H9 (cell line): ENCODE measurements at regions not wholly inside any gene's neighbourhood (a gene's known extent, or its start where the extent isn't known, plus 50 kb on each side); places are given as distances from the start of the nearest gene placed in this dataset.

ENCODE experiments used
- DNase-seq: peaks from one replicate; pipeline ENCODE4 v3.0.0-alpha.2; 2017
- H2AFZ ChIP-seq: one replicate; pipeline ENCODE4 v1.6.1; 2013; ENCODE audit warnings: mild to moderate bottlenecking, low read length, control low read depth, moderate library complexity
- H2AK5ac ChIP-seq: 2 replicates; pipeline ENCODE4 v1.6.1; 2013; ENCODE audit warnings: low read length, control low read depth, mixed read lengths; ENCODE audit not compliant: insufficient read length
- H2BK120ac ChIP-seq: one replicate; pipeline ENCODE4 v1.6.1; 2013; ENCODE audit warnings: low read depth, mild to moderate bottlenecking, low read length, control low read depth, inconsistent platforms; ENCODE audit not compliant: poor library complexity, severe bottlenecking
- H2BK12ac ChIP-seq: 2 replicates; pipeline ENCODE4 v1.6.1; 2013; ENCODE audit warnings: low read length, control low read depth, mixed read lengths, low read depth; ENCODE audit not compliant: insufficient read length
- H2BK15ac ChIP-seq: 2 replicates; pipeline ENCODE4 v1.6.1; 2013; ENCODE audit warnings: low read depth, low read length, control low read depth
- H2BK20ac ChIP-seq: one replicate; pipeline ENCODE4 v1.6.1; 2013; ENCODE audit warnings: low read depth, mild to moderate bottlenecking, low read length, control low read depth, inconsistent platforms; ENCODE audit not compliant: poor library complexity, severe bottlenecking
- H2BK5ac ChIP-seq: 2 replicates; pipeline ENCODE4 v1.6.1; 2013; ENCODE audit warnings: low read length, control low read depth, mixed read lengths; ENCODE audit not compliant: insufficient read length
- H3K14ac ChIP-seq: 2 replicates; pipeline ENCODE4 v1.6.1; 2013; ENCODE audit warnings: low read length, control low read depth; ENCODE audit not compliant: insufficient read depth
- H3K18ac ChIP-seq: 2 replicates; pipeline ENCODE4 v1.6.1; 2013; ENCODE audit warnings: low read depth, mild to moderate bottlenecking, mixed read lengths, low read length, control low read depth; ENCODE audit not compliant: insufficient read length
- H3K23ac ChIP-seq: 2 replicates; pipeline ENCODE4 v1.6.1; 2013; ENCODE audit warnings: low read length, control low read depth, mixed read lengths, low read depth; ENCODE audit not compliant: insufficient read length
- H3K23me2 ChIP-seq: 2 replicates; pipeline ENCODE4 v1.6.1; 2013; ENCODE audit warnings: low read depth, mild to moderate bottlenecking, mixed read lengths, low read length, control low read depth; ENCODE audit not compliant: insufficient read length, poor library complexity, severe bottlenecking
- H3K27ac ChIP-seq: 2 replicates; pipeline ENCODE4 v1.5.1; 2013; ENCODE audit warnings: low read length, control low read depth, mixed read lengths, low read depth; ENCODE audit not compliant: insufficient read length
- H3K27me3 ChIP-seq: 2 replicates; pipeline ENCODE4 v1.6.1; 2013; ENCODE audit warnings: low read length, control low read depth, inconsistent platforms; ENCODE audit not compliant: insufficient read depth
- H3K4ac ChIP-seq: 2 replicates; pipeline ENCODE4 v1.6.1; 2013; ENCODE audit warnings: low read depth, mild to moderate bottlenecking, control low read depth, inconsistent platforms, low read length, moderate library complexity
- H3K4me1 ChIP-seq: 2 replicates; pipeline ENCODE4 v1.6.1; 2013; ENCODE audit warnings: low read length, control low read depth, inconsistent platforms; ENCODE audit not compliant: insufficient read depth
- H3K4me2 ChIP-seq: 2 replicates; pipeline ENCODE4 v1.6.1; 2013; ENCODE audit warnings: low read length, control low read depth, mixed read lengths; ENCODE audit not compliant: insufficient read length, insufficient read depth
- H3K56ac ChIP-seq: 2 replicates; pipeline ENCODE4 v1.6.1; 2013; ENCODE audit warnings: low read depth, mild to moderate bottlenecking, mixed read lengths, low read length, control low read depth; ENCODE audit not compliant: insufficient read length
- H3K79me1 ChIP-seq: 2 replicates; pipeline ENCODE4 v1.6.1; 2013; ENCODE audit warnings: low read depth, mild to moderate bottlenecking, moderate library complexity, low read length, control low read depth, inconsistent platforms; ENCODE audit not compliant: insufficient read depth, poor library complexity, severe bottlenecking
- H3K79me2 ChIP-seq: 2 replicates; pipeline ENCODE4 v1.6.1; 2013; ENCODE audit warnings: low read length, control low read depth, inconsistent platforms; ENCODE audit not compliant: insufficient read depth
- H3K9ac ChIP-seq: 2 replicates; pipeline ENCODE4 v1.6.1; 2013; ENCODE audit warnings: low read length, control low read depth, mixed read lengths; ENCODE audit not compliant: insufficient read length; ENCODE audit errors: extremely low read depth
- H3K9me3 ChIP-seq: one replicate; pipeline ENCODE4 v1.6.1; 2013; ENCODE audit warnings: low read depth, low read length, inconsistent platforms; ENCODE audit not compliant: control insufficient read depth
- H3T11ph ChIP-seq: one replicate; pipeline ENCODE4 v1.6.1; 2013; ENCODE audit warnings: mild to moderate bottlenecking, low read length, control low read depth, inconsistent platforms
- H4K20me1 ChIP-seq: one replicate; pipeline ENCODE4 v1.6.1; 2013; ENCODE audit not compliant: control insufficient read depth, insufficient read length, insufficient read depth
- H4K5ac ChIP-seq: 2 replicates; pipeline ENCODE4 v1.6.1; 2013; ENCODE audit warnings: low read depth, mild to moderate bottlenecking, mixed read lengths, low read length, control low read depth; ENCODE audit not compliant: insufficient read length
- H4K8ac ChIP-seq: replicated peaks from 2 replicates; pipeline ENCODE4 v1.6.1; 2013; ENCODE audit warnings: low read length, control low read depth, mixed read lengths, low read depth; ENCODE audit not compliant: insufficient read length
- H4K91ac ChIP-seq: 2 replicates; pipeline ENCODE4 v1.6.1; 2013; ENCODE audit warnings: low read depth, mild to moderate bottlenecking, moderate library complexity, mixed read lengths, low read length, control low read depth; ENCODE audit not compliant: insufficient read length
- H3K27ac Mint-ChIP-seq, 3 experiments: 2 replicates in 2 of 3; 3 replicates in 1 of 3; pipeline ENCODE4 v1.8.0; 2020 to 2021; ENCODE audit warnings: mixed read lengths in 3 of 3, mild to moderate bottlenecking in 1 of 3, moderate library complexity in 1 of 3
- H3K27me3 Mint-ChIP-seq: 2 replicates; pipeline ENCODE4 v1.8.0; 2021; ENCODE audit warnings: low read depth, mild to moderate bottlenecking, moderate library complexity, mixed read lengths
- H3K36me3 Mint-ChIP-seq, 3 experiments: 2 replicates in 2 of 3; 3 replicates in 1 of 3; pipeline ENCODE4 v1.8.0; 2020 to 2021; ENCODE audit warnings: low read depth in 3 of 3, mixed read lengths in 3 of 3; ENCODE audit not compliant: insufficient read depth in 1 of 3
- H3K4me1 Mint-ChIP-seq, 2 experiments: 2 replicates each; pipeline ENCODE4 v1.8.0; 2020; ENCODE audit warnings: mixed read lengths in 2 of 2
- H3K4me3 Mint-ChIP-seq, 2 experiments: 2 replicates in 1 of 2; 3 replicates in 1 of 2; pipeline ENCODE4 v1.8.0; 2020 to 2021; ENCODE audit warnings: mild to moderate bottlenecking in 2 of 2, mixed read lengths in 2 of 2, moderate library complexity in 1 of 2
- H3K9me3 Mint-ChIP-seq, 2 experiments: 2 replicates in 1 of 2; 3 replicates in 1 of 2; pipeline ENCODE4 v1.8.0; 2020; ENCODE audit warnings: mild to moderate bottlenecking in 2 of 2, mixed read lengths in 2 of 2, moderate library complexity in 1 of 2
- whole genome bisulfite sequencing: extraction: QIAGEN DNeasy Blood & Tissue Kit; methylation state at CpG from one replicate; pipeline ENCODE4 v1.1.7; 2013; ENCODE audit warnings: missing lambda C conversion rate, low lambda C conversion rate, mixed read lengths; ENCODE audit not compliant: insufficient read length; ENCODE audit errors: extremely low coverage; 5-methylcytosine and 5-hydroxymethylcytosine counted together
- TF ChIP-seq, protein P1 (sequence below): fragments of 200-600 bp; sonication (generic); conservative IDR thresholded peaks from 3 replicates; pipeline ENCODE4 v1.8.0; 2021; ENCODE audit warnings: antibody characterized with exemption, mild to moderate bottlenecking

GRCh38 chr1:208479435-208479834, 235.3 kb upstream of the PLXNA2 start:
- Mint-ChIP-seq H3K36me3 (no peaks in the 10 kb centered on the region), H3K9me3 (no peaks in the 10 kb centered on the region), H3K27me3 (no peaks in the 10 kb centered on the region; the same call in 1 of the 2 replicates), H3K4me3 (no peak overlapping the region), H3K4me1 (peaks cover 11 to 16% of the 10 kb centered on the region in 2 experiments), H3K27ac (no peak overlapping the region)
- H2BK15ac ChIP-seq = no peak overlapping the region
- H3K4me1 ChIP-seq = no peaks in the 10 kb centered on the region; the same call in 1 of the 2 replicates
- H2BK12ac ChIP-seq = no peak overlapping the region
- no peaks in the 10 kb centered on the region for H3K27me3 ChIP-seq
- no peak overlapping the region for H3K18ac ChIP-seq
- no CpG with 5 or more reads among the region's 7 CpGs for WGBS
- H4K20me1 ChIP-seq = no peaks in the 10 kb centered on the region
- H4K8ac ChIP-seq = no peak overlapping the region
- H2AFZ ChIP-seq = no peak overlapping the region
- DNase-seq = no peak
- no peak overlapping the region for H3K14ac ChIP-seq
- H2BK120ac ChIP-seq = no peak overlapping the region
- H2BK20ac ChIP-seq = no peak overlapping the region
- no peaks in the 10 kb centered on the region for H3K9me3 ChIP-seq
- no peak overlapping the region for H3K27ac ChIP-seq
- H3K56ac ChIP-seq = no peak overlapping the region
- no peak overlapping the region for H2BK5ac ChIP-seq
- no peak overlapping the region for H3K4ac ChIP-seq
- TF ChIP-seq, protein P1, sequence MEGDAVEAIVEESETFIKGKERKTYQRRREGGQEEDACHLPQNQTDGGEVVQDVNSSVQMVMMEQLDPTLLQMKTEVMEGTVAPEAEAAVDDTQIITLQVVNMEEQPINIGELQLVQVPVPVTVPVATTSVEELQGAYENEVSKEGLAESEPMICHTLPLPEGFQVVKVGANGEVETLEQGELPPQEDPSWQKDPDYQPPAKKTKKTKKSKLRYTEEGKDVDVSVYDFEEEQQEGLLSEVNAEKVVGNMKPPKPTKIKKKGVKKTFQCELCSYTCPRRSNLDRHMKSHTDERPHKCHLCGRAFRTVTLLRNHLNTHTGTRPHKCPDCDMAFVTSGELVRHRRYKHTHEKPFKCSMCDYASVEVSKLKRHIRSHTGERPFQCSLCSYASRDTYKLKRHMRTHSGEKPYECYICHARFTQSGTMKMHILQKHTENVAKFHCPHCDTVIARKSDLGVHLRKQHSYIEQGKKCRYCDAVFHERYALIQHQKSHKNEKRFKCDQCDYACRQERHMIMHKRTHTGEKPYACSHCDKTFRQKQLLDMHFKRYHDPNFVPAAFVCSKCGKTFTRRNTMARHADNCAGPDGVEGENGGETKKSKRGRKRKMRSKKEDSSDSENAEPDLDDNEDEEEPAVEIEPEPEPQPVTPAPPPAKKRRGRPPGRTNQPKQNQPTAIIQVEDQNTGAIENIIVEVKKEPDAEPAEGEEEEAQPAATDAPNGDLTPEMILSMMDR = no peak
- no peaks in the 10 kb centered on the region for H3K79me1 ChIP-seq
- H4K5ac ChIP-seq = no peak overlapping the region
- no peak overlapping the region for H4K91ac ChIP-seq
- H3K4me2 ChIP-seq = no peak overlapping the region
- no peak overlapping the region for H3K23ac ChIP-seq
- no peaks in the 10 kb centered on the region for H3K23me2 ChIP-seq
- no peak overlapping the region for H3K9ac ChIP-seq
- no peak overlapping the region for H2AK5ac ChIP-seq
- H3T11ph ChIP-seq = no peak overlapping the region
- no peaks in the 10 kb centered on the region for H3K79me2 ChIP-seq
